Endothelial cell of umbilical vein (primary cell): ENCODE measurements at regions not wholly inside any gene's neighbourhood (a gene's known extent, or its start where the extent isn't known, plus 50 kb on each side); places are given as distances from the start of the nearest gene placed in this dataset.

ENCODE experiments used
- BruUV-seq: library from RNA; stranded (reverse); fragments of 400-500 nt; replicated peaks from 2 replicates; lab custom pipeline; 2021; lab: Mats Ljungman, UMichigan
- CTCF ChIA-PET: fragments of 300-600, 350-600 bp; sonication (Branson Sonifier 250); formaldehyde crosslinking; loops from one replicate; lab custom pipeline; 2021; ENCODE audit warnings: antibody characterized with exemption, inconsistent platforms; lab: Charles Lee
- POLR2A ChIA-PET: fragments of 300-600, 350-600 bp; sonication (Branson Sonifier 250); formaldehyde crosslinking; loops from one replicate; lab custom pipeline; 2021; ENCODE audit warnings: antibody characterized with exemption, inconsistent platforms; lab: Charles Lee
- DNase-seq: peaks from one replicate; pipeline ENCODE4 v3.0.0-alpha.2; 2011; ENCODE audit warnings: low read depth, low spot score
- FAIRE-seq: peaks from 2 replicates; lab custom pipeline; 2011; peaks lifted over from hg19 to GRCh38; lab: Jason Lieb, UNC
- H2AFZ ChIP-seq: 2 replicates; pipeline ENCODE4 v1.6.0; 2012; ENCODE audit warnings: low read depth, low read length, control low read depth, inconsistent platforms
- H3K27ac ChIP-seq: 2 replicates; pipeline ENCODE4 v1.5.1; 2011; ENCODE audit warnings: low read depth, mild to moderate bottlenecking, control low read depth, low read length, moderate library complexity; ENCODE audit not compliant: insufficient read depth
- H3K27me3 ChIP-seq, 2 experiments: 2 replicates each; pipeline versions ENCODE4 v1.6.0 to v1.6.1; 2011; ENCODE audit warnings: low read length in 2 of 2, mixed read lengths in 1 of 2; ENCODE audit not compliant: control insufficient read depth in 2 of 2, insufficient read depth in 2 of 2
- H3K36me3 ChIP-seq, 2 experiments: 2 replicates in 1 of 2; 3 replicates in 1 of 2; pipeline ENCODE4 v1.5.1; 2011; ENCODE audit warnings: low read length in 2 of 2, mild to moderate bottlenecking in 1 of 2, moderate library complexity in 1 of 2; ENCODE audit not compliant: control insufficient read depth in 2 of 2, insufficient read depth in 2 of 2; ENCODE audit errors: extremely low read depth in 1 of 2
- H3K4me1 ChIP-seq: 3 replicates; pipeline ENCODE4 v1.5.1; 2011; ENCODE audit warnings: mild to moderate bottlenecking, low read length; ENCODE audit not compliant: control insufficient read depth, insufficient read depth; ENCODE audit errors: extremely low read depth
- H3K4me2 ChIP-seq: 2 replicates; pipeline ENCODE4 v1.6.1; 2011; ENCODE audit warnings: low read length, control low read depth, mixed read lengths; ENCODE audit not compliant: insufficient read depth
- H3K4me3 ChIP-seq, 3 experiments: fragments of 200-600 bp in 1 of 3; sonication (generic), shearing (Covaris generic) in 1 of 3; replicated peaks in 1 of 3; 2 replicates each; pipeline ENCODE4 v1.5.1; 2011 to 2016; ENCODE audit warnings: control low read depth in 3 of 3, low read length in 3 of 3, mild to moderate bottlenecking in 2 of 3, inconsistent platforms in 1 of 3, low read depth in 1 of 3, moderate library complexity in 1 of 3; ENCODE audit not compliant: insufficient read depth in 1 of 3
- H3K79me2 ChIP-seq: 2 replicates; pipeline ENCODE4 v1.6.0; 2012; ENCODE audit warnings: low read length, inconsistent platforms; ENCODE audit not compliant: control insufficient read depth, insufficient read depth
- H3K9ac ChIP-seq: replicated peaks from 2 replicates; pipeline ENCODE3; 2011; ENCODE audit warnings: low read length, control low read depth; ENCODE audit not compliant: insufficient read depth; ENCODE audit errors: extremely low read depth
- H3K9me1 ChIP-seq: replicated peaks from 3 replicates; pipeline ENCODE4 v1.6.0; 2011; ENCODE audit warnings: mild to moderate bottlenecking, low read length; ENCODE audit not compliant: control insufficient read depth, insufficient read depth; ENCODE audit errors: extremely low read depth
- H3K9me3 ChIP-seq: replicated peaks from 2 replicates; pipeline ENCODE4 v1.5.1; 2012; ENCODE audit warnings: low read length, inconsistent platforms; ENCODE audit not compliant: control insufficient read depth, insufficient read depth
- H4K20me1 ChIP-seq: replicated peaks from 2 replicates; pipeline ENCODE3; 2011; ENCODE audit warnings: mild to moderate bottlenecking, low read length; ENCODE audit not compliant: control insufficient read depth, insufficient read depth; ENCODE audit errors: extremely low read depth
- CTCF ChIP-seq, 2 donors: IDR thresholded peaks; 1 replicate in 1 of 2; 2 replicates in 1 of 2; pipeline ENCODE4 v1.5.1; 2011; ENCODE audit warnings: low read length in 2 of 2, mild to moderate bottlenecking in 2 of 2, moderate library complexity in 2 of 2, control low read depth in 1 of 2, inconsistent platforms in 1 of 2, low read depth in 1 of 2; ENCODE audit not compliant: insufficient read depth in 1 of 2; ENCODE audit errors: extremely low read depth in 1 of 2
- EZH2 ChIP-seq: IDR thresholded peaks from 2 replicates; pipeline ENCODE4 v1.6.1; 2012; ENCODE audit warnings: borderline replicate concordance, low read depth, mild to moderate bottlenecking, moderate library complexity, low read length, inconsistent platforms; ENCODE audit not compliant: severe bottlenecking
- FOS ChIP-seq: IDR thresholded peaks from 2 replicates; pipeline ENCODE4 v1.6.1; 2011; ENCODE audit warnings: mild to moderate bottlenecking, low read length, moderate library complexity, borderline replicate concordance; ENCODE audit not compliant: insufficient read depth
- GATA2 ChIP-seq: IDR thresholded peaks from 2 replicates; pipeline ENCODE4 v1.7.0; 2011; ENCODE audit warnings: low read depth, mild to moderate bottlenecking, moderate library complexity, mixed read lengths, low read length; ENCODE audit not compliant: insufficient read length, insufficient read depth
- JUN ChIP-seq: IDR thresholded peaks from 2 replicates; pipeline ENCODE4 v1.6.1; 2011; ENCODE audit warnings: borderline replicate concordance, low read depth; ENCODE audit not compliant: insufficient read length, insufficient read depth
- MAX ChIP-seq: IDR thresholded peaks from 2 replicates; pipeline ENCODE4 v1.6.1; 2011; ENCODE audit not compliant: insufficient read depth, insufficient read length
- MYC ChIP-seq: IDR thresholded peaks from one replicate; pipeline ENCODE4 v1.6.1; 2011; ENCODE audit warnings: mild to moderate bottlenecking, low read depth, low read length
- POLR2A ChIP-seq: IDR thresholded peaks from 2 replicates; pipeline ENCODE4 v1.6.1; 2012; ENCODE audit warnings: low read depth, mild to moderate bottlenecking, control low read depth, low read length
- POLR2AphosphoS5 ChIP-seq: IDR thresholded peaks from 2 replicates; pipeline ENCODE4 v1.6.1; 2012; ENCODE audit warnings: low read depth, mild to moderate bottlenecking, control low read depth, low read length, moderate library complexity; ENCODE audit not compliant: insufficient read depth
- dilution Hi-C: fragments of 300-500 bp; cut with MboI; formaldehyde crosslinking; loops from one replicate; pipeline ENCODE4 v1.15.0; 2019; ENCODE audit warnings: low sequenced_read_pairs; ENCODE audit not compliant: extremely low pct_ligation_motif_present
- intact Hi-C: fragments of 100-400 bp; cut with micrococcal nuclease; formaldehyde crosslinking; loops from one replicate; pipeline ENCODE4 v1.10.0; 2022

- no peak overlapping the region for H2AFZ ChIP-seq
- H3K27ac ChIP-seq, result no peak overlapping the region
- H3K4me3 ChIP-seq, result no peak overlapping the region
- H3K9me3 ChIP-seq, result no peaks in the 10 kb centered on the region
- dilution Hi-C loops (no loop called here), intact Hi-C loops (no loop called here)
- no peak for FAIRE-seq
- no peaks in the 10 kb centered on the region for H3K4me1 ChIP-seq
- H3K9ac ChIP-seq, result no peak overlapping the region
- TF ChIP-seq FOS (no peak), MYC (no peak), CTCF (IDR thresholded peaks at IDR 0.05; ENCODE audit: extremely low read depth in 1 of 2, insufficient read depth in 1 of 2, low read depth in 1 of 2, low read length in 2 of 2) (no peak), JUN (no peak), MAX (no peak), POLR2A (no peak), POLR2AphosphoS5 (no peak), EZH2 (no peak), GATA2 (no peak)
- H3K4me2 ChIP-seq, result no peak overlapping the region
- no peaks in the 10 kb centered on the region for H3K9me1 ChIP-seq
- BruUV-seq, result no TSS peak
- DNase-seq, result no peak
- no peaks in the 10 kb centered on the region for H3K36me3 ChIP-seq
- H3K27me3 ChIP-seq, result no peaks in the 10 kb centered on the region
- H3K79me2 ChIP-seq, result no peaks in the 10 kb centered on the region
- ChIA-PET POLR2A (no interaction called here), CTCF (no interaction called here)
- no peaks in the 10 kb centered on the region for H4K20me1 ChIP-seq
Measured at GRCh38 chr6:55675941-55676340, 96.9 kb upstream of the HMGCLL1 start.
